Heart left ventricle (tissue), 16 donors: ENCODE measurements at regions not wholly inside any gene's neighbourhood (a gene's known extent, or its start where the extent isn't known, plus 50 kb on each side); places are given as distances from the start of the nearest gene placed in this dataset.

Source experiments
- ATAC-seq, 4 donors: fragments of 200-7000 bp; cut with Tn5 transposase; one replicate each; pipeline ENCODE4 v1.9.1; 2020 to 2022; ENCODE audit warnings: moderate library complexity in 4 of 4, mild to moderate bottlenecking in 3 of 4, moderate number of reproducible peaks in 1 of 4
- DNase-seq, 5 donors: peaks; one replicate each; pipeline ENCODE4 v3.0.0-alpha.2; 2020
- H3K27ac ChIP-seq, 12 donors: fragments of 200-600 bp; sonication (generic) in 4 of 12; one replicate each; pipeline versions ENCODE4 v1.5.0 to v1.8.0; 2016 to 2022; ENCODE audit warnings: mild to moderate bottlenecking in 2 of 12
- H3K27me3 ChIP-seq, 9 donors: fragments of 200-600 bp; sonication (generic) in 2 of 9; one replicate each; pipeline versions ENCODE4 v1.5.1 to v1.8.0; 2016 to 2022; ENCODE audit warnings: mild to moderate bottlenecking in 3 of 9
- H3K36me3 ChIP-seq, 9 donors: fragments of 200-600 bp; sonication (generic) in 2 of 9; one replicate each; pipeline versions ENCODE4 v1.5.0 to v1.8.0; 2018 to 2022; ENCODE audit warnings: mild to moderate bottlenecking in 2 of 9
- H3K4me1 ChIP-seq, 12 donors: fragments of 200-600 bp; sonication (generic) in 4 of 12; one replicate each; pipeline versions ENCODE4 v1.5.0 to v1.8.0; 2016 to 2022; ENCODE audit warnings: mild to moderate bottlenecking in 3 of 12
- H3K4me3 ChIP-seq, 12 donors: fragments of 200-600 bp; sonication (generic) in 4 of 12; one replicate each; pipeline versions ENCODE4 v1.5.0 to v1.8.0; 2017 to 2022; ENCODE audit warnings: mild to moderate bottlenecking in 9 of 12, moderate library complexity in 4 of 12
- H3K9me3 ChIP-seq, 12 donors: fragments of 200-600 bp; sonication (generic) in 4 of 12; one replicate each; pipeline versions ENCODE4 v1.5.0 to v1.8.0; 2016 to 2022; ENCODE audit warnings: mild to moderate bottlenecking in 1 of 12
- POLR2A ChIP-seq, 2 donors: fragments of 450-650 bp; IDR thresholded peaks; one replicate each; pipeline ENCODE4 v1.6.1; 2017; ENCODE audit warnings: antibody characterized with exemption in 2 of 2, mild to moderate bottlenecking in 2 of 2, moderate library complexity in 2 of 2
- WGBS, 4 donors: extraction: QIAGEN DNeasy Blood & Tissue Kit in 2 of 4; methylation state at CpG; one replicate each; pipeline versions ENCODE4 v1.1.5 to v1.1.7; 2013 to 2018; 5-methylcytosine and 5-hydroxymethylcytosine counted together
- intact Hi-C, 10 donors: fragments of 100-400 bp; cut with DNase I; formaldehyde crosslinking; loops; one replicate each; pipeline versions ENCODE4 v1.11.1 to v1.14.2; 2022
- TF ChIP-seq, protein P1 (sequence below), 12 donors: fragments of 200-600 bp; sonication (generic) in 4 of 12; IDR thresholded peaks; one replicate each; pipeline versions ENCODE4 v1.5.0 to v1.8.0; 2018 to 2022; ENCODE audit warnings: antibody characterized with exemption in 12 of 12, mild to moderate bottlenecking in 5 of 12
- donor health status: ischemic (EF 13 %, LVEDD 7.1; RV severe dilation, severe dysfunction).
- donor health status: healthy with polysubstance abuse.
- donor health status: DM: no; HTN: yes; CAD: no.
- donor health status: DM: no; HTN: no; CAD: no.
- donor health status: ischemic (EF 25% LVEDD 6.9; RV normal size, moderate dysfunction).
- donor health status: ischemic (EF 25% LVEDD 5.7; RV mildly dilated, moderate dysfunction).
- donor health status: healthy.
- donor health status: DM: yes; HTN: yes; CAD: no.
- donor health status: ischemic (EF 35%, LVEDD 5.7; RV mildly dilated, moderate dysfunction).
- donor health status: nonischemic (EF 11% LVEDD 7.7; RV severe dilation, severe dysfunction).
- donor health status: DM: yes; HTN: yes; CAD: no.
- donor health status: PGD.
- donor health status: ischemic (EF 29% LVEDD 5.4; RV normal size, mild dysfunction).
- donor health status: nonischemic (EF 23%, LVEDD 6.1; RV moderate dilation, normal function).

DNA sequence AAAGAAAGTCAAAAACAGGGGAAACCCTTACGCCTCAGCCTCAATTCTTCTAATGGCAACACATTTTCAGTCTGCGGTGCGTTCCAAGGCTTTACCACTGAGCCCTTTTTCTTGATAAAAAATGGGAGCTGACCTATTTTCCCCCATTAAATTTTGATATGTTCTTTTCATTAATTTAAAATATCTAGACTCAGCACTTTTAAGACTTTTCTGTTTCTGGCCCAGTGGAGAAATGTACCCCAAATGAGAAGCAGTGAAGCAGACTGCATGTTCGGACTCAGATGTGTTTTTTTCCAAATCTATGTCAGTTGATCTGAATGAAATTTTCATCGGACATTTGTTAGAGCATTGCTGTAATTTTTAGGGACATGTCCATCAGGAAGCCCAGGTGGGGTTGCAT lies 126.2 kb downstream of the SEC23IP start:
- H3K4me3 ChIP-seq: no peak overlapping the region
- intact Hi-C loops: no loop called here
- WGBS, 4 donors: 88 to 92% (median 90%) methylated on average over 5 of the region's 5 CpGs
- peaks cover 0 to 11% (median 2%) of the 10 kb centered on the region in 9 donors for H3K27me3 ChIP-seq
- DNase-seq (no peak), ATAC-seq (no peak)
- H3K4me1 ChIP-seq: no peaks in the 10 kb centered on the region
- no peaks in the 10 kb centered on the region for H3K36me3 ChIP-seq
- H3K27ac ChIP-seq: no peak overlapping the region
- no peaks in the 10 kb centered on the region for H3K9me3 ChIP-seq
- TF ChIP-seq, protein P1, sequence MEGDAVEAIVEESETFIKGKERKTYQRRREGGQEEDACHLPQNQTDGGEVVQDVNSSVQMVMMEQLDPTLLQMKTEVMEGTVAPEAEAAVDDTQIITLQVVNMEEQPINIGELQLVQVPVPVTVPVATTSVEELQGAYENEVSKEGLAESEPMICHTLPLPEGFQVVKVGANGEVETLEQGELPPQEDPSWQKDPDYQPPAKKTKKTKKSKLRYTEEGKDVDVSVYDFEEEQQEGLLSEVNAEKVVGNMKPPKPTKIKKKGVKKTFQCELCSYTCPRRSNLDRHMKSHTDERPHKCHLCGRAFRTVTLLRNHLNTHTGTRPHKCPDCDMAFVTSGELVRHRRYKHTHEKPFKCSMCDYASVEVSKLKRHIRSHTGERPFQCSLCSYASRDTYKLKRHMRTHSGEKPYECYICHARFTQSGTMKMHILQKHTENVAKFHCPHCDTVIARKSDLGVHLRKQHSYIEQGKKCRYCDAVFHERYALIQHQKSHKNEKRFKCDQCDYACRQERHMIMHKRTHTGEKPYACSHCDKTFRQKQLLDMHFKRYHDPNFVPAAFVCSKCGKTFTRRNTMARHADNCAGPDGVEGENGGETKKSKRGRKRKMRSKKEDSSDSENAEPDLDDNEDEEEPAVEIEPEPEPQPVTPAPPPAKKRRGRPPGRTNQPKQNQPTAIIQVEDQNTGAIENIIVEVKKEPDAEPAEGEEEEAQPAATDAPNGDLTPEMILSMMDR (IDR thresholded peaks at IDR 0.05): no peak
- TF ChIP-seq POLR2A (IDR thresholded peaks at IDR 0.05): no peak

- Histone ChIP-seq H3K36me3 (no peaks in the 10 kb centered on the region), H3K9me3 (no peaks in the 10 kb centered on the region), H3K27me3 (peaks cover 0 to 10% (median 2%) of the 10 kb centered on the region in 9 donors), H3K4me1 (no peaks in the 10 kb centered on the region), H3K27ac (no peak overlapping the region), H3K4me3 (no peak overlapping the region)
- 46 to 61% (median 53%) methylated on average over 1 of the region's 1 CpG for WGBS, 4 donors
- intact Hi-C loops: no loop called here
- TF ChIP-seq, protein P1 (IDR thresholded peaks at IDR 0.05): no peak
- DNase-seq: no peak
- ATAC-seq: no peak
These were observed 127.0 kb downstream of the SEC23IP start for GRCh38 chr10:120019568-120019967.

GRCh38 chr10:120022357-120022756 lies 129.8 kb downstream of the SEC23IP start:
- Histone ChIP-seq H3K36me3 (no peaks in the 10 kb centered on the region), H3K27me3 (peaks cover 0 to 4% (median 0%) of the 10 kb centered on the region in 9 donors), H3K27ac (no peak overlapping the region), H3K9me3 (no peaks in the 10 kb centered on the region), H3K4me3 (no peak overlapping the region), H3K4me1 (no peaks in the 10 kb centered on the region)
- ATAC-seq (no peak), DNase-seq (no peak)
- TF ChIP-seq, protein P1 (IDR thresholded peaks at IDR 0.05): no peak
- TF ChIP-seq POLR2A (IDR thresholded peaks at IDR 0.05): no peak
- intact Hi-C loops: no loop called here
- WGBS, 4 donors: 52 to 71% (median 66%) methylated on average over 7 of the region's 7 CpGs

DNA sequence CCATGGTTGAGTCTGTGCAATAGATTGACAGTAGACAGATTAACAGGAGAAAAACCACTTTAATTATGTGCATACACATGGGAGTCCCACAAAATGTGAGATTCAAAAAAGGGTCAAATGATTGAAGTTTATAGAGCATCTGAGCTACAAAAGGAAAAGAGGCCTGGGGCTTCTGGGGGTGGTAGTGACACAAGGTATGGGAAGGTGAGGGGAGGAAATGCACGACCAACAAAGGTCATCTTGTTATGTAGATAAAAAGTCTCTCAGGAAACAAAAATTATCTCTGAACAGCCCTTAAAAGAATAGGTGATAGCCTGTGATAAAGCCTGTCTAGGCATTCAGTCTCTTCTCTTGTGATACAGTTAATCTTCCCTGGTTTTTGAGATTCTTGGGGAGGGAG lies 141.7 kb downstream of the SEC23IP start:
- Histone ChIP-seq H3K36me3 (no peaks in the 10 kb centered on the region), H3K27ac (no peak overlapping the region), H3K4me3 (no peak overlapping the region), H3K9me3 (no peaks in the 10 kb centered on the region), H3K27me3 (no peaks in the 10 kb centered on the region), H3K4me1 (no peaks in the 10 kb centered on the region)
- no peak for DNase-seq
- intact Hi-C loops: no loop called here
- no peak for ATAC-seq
- no peak for TF ChIP-seq POLR2A (IDR thresholded peaks at IDR 0.05)
- TF ChIP-seq, protein P1 (IDR thresholded peaks at IDR 0.05): no peak
- WGBS, 4 donors: 35 to 44% (median 39%) methylated on average over 1 of the region's 1 CpG
